ENCODE measurements at regions not wholly inside any gene's neighbourhood (a gene's known extent, or its start where the extent isn't known, plus 50 kb on each side); places are given as distances from the start of the nearest gene placed in this dataset.

- no peaks in the 10 kb centered on the region for H3K36me3 ChIP-seq (ENCODE audit: low read depth, missing control alignments)
- no peak for DNase-seq
- no peaks in the 10 kb centered on the region for H3K9me3 ChIP-seq
- no peaks in the 10 kb centered on the region for H3K27me3 ChIP-seq
- no peak for TF ChIP-seq POLR2A (IDR thresholded peaks at IDR 0.05)
- TF ChIP-seq CTCF (IDR thresholded peaks at IDR 0.05) = no peak
- H3K4me1 ChIP-seq = peaks cover 4% of the 10 kb centered on the region
- no peak overlapping the region for H3K27ac ChIP-seq
- H3K4me3 ChIP-seq = no peak overlapping the region
- intact Hi-C loops (cut with DNase I; ENCODE audit: low total_unique reads) = no loop called here
- WGBS, 2 donors = 50 to 65% methylated on average over 2 of the region's 2 CpGs
Observed at GRCh38 chr20:41938353-41938752, 320.2 kb upstream of the CHD6 start.

GRCh38 chr20:41935259-41935791 lies 317.1 kb upstream of the CHD6 start:
- intact Hi-C loops (cut with DNase I; ENCODE audit: low total_unique reads) = no loop called here
- TF ChIP-seq CTCF (IDR thresholded peaks at IDR 0.05) = no peak

GRCh38 chr20:41932431-41932830 lies 314.3 kb upstream of the CHD6 start:
- Histone ChIP-seq H3K27ac (no peak overlapping the region), H3K4me1 (peaks cover 4% of the 10 kb centered on the region), H3K4me3 (no peak overlapping the region), H3K9me3 (no peaks in the 10 kb centered on the region), H3K36me3 (ENCODE audit: low read depth, missing control alignments) (no peaks in the 10 kb centered on the region), H3K27me3 (no peaks in the 10 kb centered on the region)
- intact Hi-C loops (cut with DNase I; ENCODE audit: low total_unique reads) = no loop called here
- no peak for TF ChIP-seq POLR2A (IDR thresholded peaks at IDR 0.05)
- no peak for TF ChIP-seq CTCF (IDR thresholded peaks at IDR 0.05)
- DNase-seq = no peak
- WGBS, 2 donors = 85% methylated on average over 7 of the region's 7 CpGs

More at GRCh38 chr20:41935259-41935791, 317.1 kb upstream of the CHD6 start:
- Histone ChIP-seq H3K4me1 (peaks cover 4% of the 10 kb centered on the region), H3K27me3 (no peaks in the 10 kb centered on the region), H3K9me3 (no peaks in the 10 kb centered on the region), H3K36me3 (ENCODE audit: low read depth, missing control alignments) (no peaks in the 10 kb centered on the region), H3K4me3 (no peak overlapping the region), H3K27ac (no peak overlapping the region)
- DNase-seq = no peak
- 51 to 68% methylated on average over 4 of the region's 4 CpGs for WGBS, 2 donors

- Histone ChIP-seq H3K36me3 (ENCODE audit: low read depth, missing control alignments) (no peaks in the 10 kb centered on the region), H3K4me1 (no peaks in the 10 kb centered on the region), H3K9me3 (no peaks in the 10 kb centered on the region), H3K27ac (no peak overlapping the region), H3K27me3 (no peaks in the 10 kb centered on the region), H3K4me3 (no peak overlapping the region)
- intact Hi-C loops (cut with DNase I; ENCODE audit: low total_unique reads) = no loop called here
- DNase-seq = no peak
- 77 to 89% methylated on average over 2 of the region's 2 CpGs for WGBS, 2 donors
- TF ChIP-seq POLR2A (IDR thresholded peaks at IDR 0.05) = no peak
- no peak for TF ChIP-seq CTCF (IDR thresholded peaks at IDR 0.05)
Observed at GRCh38 chr20:41927655-41928054, 309.5 kb upstream of the CHD6 start.

- Histone ChIP-seq H3K4me3 (no peak overlapping the region), H3K27ac (no peak overlapping the region), H3K4me1 (no peaks in the 10 kb centered on the region), H3K27me3 (no peaks in the 10 kb centered on the region), H3K36me3 (ENCODE audit: low read depth, missing control alignments) (no peaks in the 10 kb centered on the region), H3K9me3 (no peaks in the 10 kb centered on the region)
- WGBS, 2 donors = 64 to 69% methylated on average over 2 of the region's 2 CpGs
- intact Hi-C loops (cut with DNase I; ENCODE audit: low total_unique reads) = no loop called here
- no peak for DNase-seq
- TF ChIP-seq CTCF (IDR thresholded peaks at IDR 0.05) (no peak), POLR2A (IDR thresholded peaks at IDR 0.05) (no peak)
Observed at GRCh38 chr20:41927189-41927588, 309.0 kb upstream of the CHD6 start.

Data from testis (tissue), 2 donors.